GM23338 (cell line): ENCODE measurements at regions not wholly inside any gene's neighbourhood (a gene's known extent, or its start where the extent isn't known, plus 50 kb on each side); places are given as distances from the start of the nearest gene placed in this dataset.

Experiments used
- CREB1 ChIP-seq: fragments of 250-450 bp; sonication (Bioruptor Pico); IDR thresholded peaks from 2 replicates; pipeline ENCODE4 v1.5.0; 2020; ENCODE audit warnings: low read depth, mild to moderate bottlenecking, moderate library complexity
- EZH2 ChIP-seq: fragments of 200-600 bp; sonication (generic); IDR thresholded peaks from one replicate; pipeline ENCODE4 v1.8.0; 2017; ENCODE audit warnings: antibody characterized with exemption, mild to moderate bottlenecking, low read depth; ENCODE audit not compliant: unreplicated experiment
- EZH2phosphoT487 ChIP-seq: fragments of 200-600 bp; sonication (generic); IDR thresholded peaks from one replicate; pipeline ENCODE4 v1.8.1; 2018; ENCODE audit warnings: antibody characterized with exemption; ENCODE audit not compliant: unreplicated experiment
- NANOG ChIP-seq: IDR thresholded peaks from 2 replicates; pipeline ENCODE4 v1.6.1; 2016; ENCODE audit warnings: antibody characterized with exemption, borderline replicate concordance
- POLR2AphosphoS5 ChIP-seq: IDR thresholded peaks from 2 replicates; pipeline ENCODE4 v1.6.1; 2016; ENCODE audit warnings: antibody characterized with exemption, low read depth
- STAT1 ChIP-seq: IDR thresholded peaks from one replicate; pipeline ENCODE4 v1.6.1; 2016; ENCODE audit warnings: antibody characterized with exemption; ENCODE audit not compliant: unreplicated experiment
- ZNF114 ChIP-seq: fragments of 250-450 bp; sonication (Bioruptor Pico); IDR thresholded peaks from 2 replicates; pipeline ENCODE4 v1.5.0; 2020; ENCODE audit warnings: mild to moderate bottlenecking, moderate library complexity
- ZNF331 ChIP-seq: fragments of 250-450 bp; sonication (Bioruptor Pico); IDR thresholded peaks from 2 replicates; pipeline ENCODE4 v1.5.0; 2020; ENCODE audit warnings: low read depth, mild to moderate bottlenecking, moderate library complexity
- ZNF462 ChIP-seq: fragments of 250-450 bp; sonication (Bioruptor Pico); IDR thresholded peaks from 2 replicates; pipeline ENCODE4 v1.5.0; 2020; ENCODE audit warnings: mild to moderate bottlenecking, moderate library complexity
- TF ChIP-seq, protein P1 (sequence below): IDR thresholded peaks from 2 replicates; pipeline ENCODE4 v1.6.1; 2016; ENCODE audit warnings: antibody characterized with exemption
- TF ChIP-seq, protein P2 (sequence below), 2 experiments: fragments of 200-600 bp in 1 of 2; sonication (generic) in 1 of 2; conservative IDR thresholded peaks; 2 replicates each; pipeline versions ENCODE4 v1.5.1 to v1.6.1; 2016 to 2017; ENCODE audit warnings: antibody characterized with exemption in 2 of 2, low read depth in 2 of 2, mild to moderate bottlenecking in 2 of 2, moderate library complexity in 1 of 2

DNA sequence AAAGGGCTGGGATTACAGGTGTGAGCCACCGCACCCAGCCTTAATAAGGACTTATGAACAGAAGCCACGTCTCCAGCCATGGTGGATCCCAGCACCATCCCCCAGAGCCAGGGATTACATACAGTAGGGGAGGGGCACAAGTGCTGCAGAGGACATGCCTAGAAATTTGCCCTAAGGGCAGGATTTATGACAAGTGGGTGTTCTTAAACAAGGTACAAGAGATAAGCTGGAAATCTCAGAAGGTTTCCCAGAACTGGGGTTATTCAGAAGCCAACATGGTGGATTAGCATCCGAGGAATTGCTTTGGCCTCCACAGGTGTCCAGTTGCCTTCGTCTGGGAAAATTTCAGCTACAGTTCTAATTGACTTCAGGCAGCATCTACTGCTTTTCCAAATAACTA is 114.4 kb upstream of the EGLN3 start (continued):
- no peak for TF ChIP-seq ZNF462 (CRISPR knock-in tag)
- TF ChIP-seq POLR2AphosphoS5, result no peak
- TF ChIP-seq EZH2phosphoT487, result no peak
- no peak for TF ChIP-seq ZNF331
- TF ChIP-seq EZH2, result no peak
- TF ChIP-seq, protein P1, sequence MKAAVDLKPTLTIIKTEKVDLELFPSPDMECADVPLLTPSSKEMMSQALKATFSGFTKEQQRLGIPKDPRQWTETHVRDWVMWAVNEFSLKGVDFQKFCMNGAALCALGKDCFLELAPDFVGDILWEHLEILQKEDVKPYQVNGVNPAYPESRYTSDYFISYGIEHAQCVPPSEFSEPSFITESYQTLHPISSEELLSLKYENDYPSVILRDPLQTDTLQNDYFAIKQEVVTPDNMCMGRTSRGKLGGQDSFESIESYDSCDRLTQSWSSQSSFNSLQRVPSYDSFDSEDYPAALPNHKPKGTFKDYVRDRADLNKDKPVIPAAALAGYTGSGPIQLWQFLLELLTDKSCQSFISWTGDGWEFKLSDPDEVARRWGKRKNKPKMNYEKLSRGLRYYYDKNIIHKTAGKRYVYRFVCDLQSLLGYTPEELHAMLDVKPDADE, result no peak
- TF ChIP-seq, protein P2, sequence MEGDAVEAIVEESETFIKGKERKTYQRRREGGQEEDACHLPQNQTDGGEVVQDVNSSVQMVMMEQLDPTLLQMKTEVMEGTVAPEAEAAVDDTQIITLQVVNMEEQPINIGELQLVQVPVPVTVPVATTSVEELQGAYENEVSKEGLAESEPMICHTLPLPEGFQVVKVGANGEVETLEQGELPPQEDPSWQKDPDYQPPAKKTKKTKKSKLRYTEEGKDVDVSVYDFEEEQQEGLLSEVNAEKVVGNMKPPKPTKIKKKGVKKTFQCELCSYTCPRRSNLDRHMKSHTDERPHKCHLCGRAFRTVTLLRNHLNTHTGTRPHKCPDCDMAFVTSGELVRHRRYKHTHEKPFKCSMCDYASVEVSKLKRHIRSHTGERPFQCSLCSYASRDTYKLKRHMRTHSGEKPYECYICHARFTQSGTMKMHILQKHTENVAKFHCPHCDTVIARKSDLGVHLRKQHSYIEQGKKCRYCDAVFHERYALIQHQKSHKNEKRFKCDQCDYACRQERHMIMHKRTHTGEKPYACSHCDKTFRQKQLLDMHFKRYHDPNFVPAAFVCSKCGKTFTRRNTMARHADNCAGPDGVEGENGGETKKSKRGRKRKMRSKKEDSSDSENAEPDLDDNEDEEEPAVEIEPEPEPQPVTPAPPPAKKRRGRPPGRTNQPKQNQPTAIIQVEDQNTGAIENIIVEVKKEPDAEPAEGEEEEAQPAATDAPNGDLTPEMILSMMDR (conservative IDR thresholded peaks at IDR 0.05; ENCODE audit: low read depth in 2 of 2), result no peak
- TF ChIP-seq NANOG, result no peak
- TF ChIP-seq STAT1, result no peak
- TF ChIP-seq ZNF114 (CRISPR knock-in tag), result no peak
- TF ChIP-seq CREB1 (CRISPR knock-in tag), result no peak
